Vagina (tissue), 2 donors: ENCODE measurements at regions not wholly inside any gene's neighbourhood (a gene's known extent, or its start where the extent isn't known, plus 50 kb on each side); places are given as distances from the start of the nearest gene placed in this dataset.

ENCODE experiments used
- POLR2A ChIP-seq, 2 donors: fragments of 450-650 bp; IDR thresholded peaks; one replicate each; pipeline ENCODE4 v1.6.1; 2017; ENCODE audit warnings: antibody characterized with exemption in 2 of 2, mild to moderate bottlenecking in 2 of 2, moderate library complexity in 2 of 2
- POLR2AphosphoS5 ChIP-seq, 2 donors: sonication (generic); formaldehyde crosslinking; IDR thresholded peaks; one replicate each; pipeline ENCODE4 v1.9.0; 2017; ENCODE audit warnings: antibody characterized with exemption in 2 of 2, mild to moderate bottlenecking in 2 of 2, low read depth in 1 of 2; ENCODE audit not compliant: insufficient read depth in 1 of 2
- TF ChIP-seq, protein P1 (sequence below), 3 experiments: fragments of 450-650 bp in 2 of 3; fragments of 200-600 bp in 1 of 3; sonication (generic) in 1 of 3; IDR thresholded peaks; one replicate each; pipeline ENCODE4 v1.5.1; 2017 to 2019; ENCODE audit warnings: antibody characterized with exemption in 3 of 3, mild to moderate bottlenecking in 2 of 3, moderate library complexity in 2 of 3

DNA sequence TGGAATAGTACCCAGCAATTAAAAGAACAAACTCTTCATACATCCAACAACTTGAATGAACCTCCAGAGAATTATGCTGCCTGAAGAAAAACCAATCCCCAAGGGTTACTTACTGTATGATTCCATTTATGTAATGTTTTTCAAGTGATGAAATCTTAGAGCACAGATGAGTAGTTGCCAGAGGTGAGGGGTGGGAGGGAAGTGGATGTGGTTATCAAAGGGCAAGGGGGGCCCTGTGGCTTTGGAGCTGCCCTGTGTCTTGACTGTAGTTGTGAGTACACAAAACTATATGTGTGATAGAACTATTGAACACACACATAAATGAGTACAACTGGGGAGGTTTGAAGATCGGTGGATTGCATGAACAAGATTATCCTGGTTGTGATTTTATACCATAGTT is 115.8 kb upstream of the SLC25A48 start:
- TF ChIP-seq, protein P1, sequence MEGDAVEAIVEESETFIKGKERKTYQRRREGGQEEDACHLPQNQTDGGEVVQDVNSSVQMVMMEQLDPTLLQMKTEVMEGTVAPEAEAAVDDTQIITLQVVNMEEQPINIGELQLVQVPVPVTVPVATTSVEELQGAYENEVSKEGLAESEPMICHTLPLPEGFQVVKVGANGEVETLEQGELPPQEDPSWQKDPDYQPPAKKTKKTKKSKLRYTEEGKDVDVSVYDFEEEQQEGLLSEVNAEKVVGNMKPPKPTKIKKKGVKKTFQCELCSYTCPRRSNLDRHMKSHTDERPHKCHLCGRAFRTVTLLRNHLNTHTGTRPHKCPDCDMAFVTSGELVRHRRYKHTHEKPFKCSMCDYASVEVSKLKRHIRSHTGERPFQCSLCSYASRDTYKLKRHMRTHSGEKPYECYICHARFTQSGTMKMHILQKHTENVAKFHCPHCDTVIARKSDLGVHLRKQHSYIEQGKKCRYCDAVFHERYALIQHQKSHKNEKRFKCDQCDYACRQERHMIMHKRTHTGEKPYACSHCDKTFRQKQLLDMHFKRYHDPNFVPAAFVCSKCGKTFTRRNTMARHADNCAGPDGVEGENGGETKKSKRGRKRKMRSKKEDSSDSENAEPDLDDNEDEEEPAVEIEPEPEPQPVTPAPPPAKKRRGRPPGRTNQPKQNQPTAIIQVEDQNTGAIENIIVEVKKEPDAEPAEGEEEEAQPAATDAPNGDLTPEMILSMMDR (IDR thresholded peaks at IDR 0.05), result no peak
- TF ChIP-seq POLR2AphosphoS5 (IDR thresholded peaks at IDR 0.05; ENCODE audit: insufficient read depth in 1 of 2, low read depth in 1 of 2) (no peak), POLR2A (IDR thresholded peaks at IDR 0.05) (no peak)
